ENCODE measurements at regions not wholly inside any gene's neighbourhood (a gene's known extent, or its start where the extent isn't known, plus 50 kb on each side); places are given as distances from the start of the nearest gene placed in this dataset.

DNA sequence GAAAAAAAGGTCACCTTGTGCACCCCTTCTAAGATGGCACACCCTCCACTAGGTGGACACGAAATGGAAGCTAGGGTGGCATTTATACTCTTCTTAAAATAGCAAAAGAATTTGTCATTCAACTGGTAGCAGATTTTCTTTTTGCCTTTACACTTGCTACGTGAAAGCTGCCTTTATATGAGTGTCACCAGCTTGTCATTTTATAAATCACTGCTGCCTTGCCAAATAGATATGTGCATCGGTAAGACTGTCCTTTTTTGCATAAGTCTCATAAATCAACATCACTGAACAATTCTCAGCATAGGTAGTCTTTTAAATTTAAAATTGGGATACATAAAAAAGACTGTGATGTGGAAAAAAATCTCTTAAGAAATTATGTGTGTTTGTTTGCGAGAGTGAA, 764.1 kb downstream of the TDRD15 start:
- no peak overlapping the region for H3K4me3 ChIP-seq (ENCODE audit: low read depth, low read length)
- TF ChIP-seq PRDM6 (tag by site-specific recombination; IDR thresholded peaks at IDR 0.05) (no peak), ZNF549 (tag by site-specific recombination; IDR thresholded peaks at IDR 0.05) (no peak), RBAK (tag by site-specific recombination; IDR thresholded peaks at IDR 0.05) (no peak), SETDB1 (IDR thresholded peaks at IDR 0.05; ENCODE audit: insufficient read length, low read length) (no peak), ZNF600 (tag by site-specific recombination; IDR thresholded peaks at IDR 0.05) (no peak), ZSCAN23 (tag by site-specific recombination; IDR thresholded peaks at IDR 0.05) (no peak), ZNF785 (tag by site-specific recombination; IDR thresholded peaks at IDR 0.05) (no peak), ZNF692 (tag by site-specific recombination; IDR thresholded peaks at IDR 0.05) (no peak), ZNF645 (tag by site-specific recombination; IDR thresholded peaks at IDR 0.05) (no peak), ZNF623 (tag by site-specific recombination; IDR thresholded peaks at IDR 0.05) (no peak), ZBTB1 (tag by site-specific recombination; IDR thresholded peaks at IDR 0.05) (no peak), HOXC10 (CRISPR knock-in tag; IDR thresholded peaks at IDR 0.05) (no peak), ZNF114 (tag by site-specific recombination; IDR thresholded peaks at IDR 0.05) (no peak), BCL11A (tag by site-specific recombination; IDR thresholded peaks at IDR 0.05; ENCODE audit: low read depth) (no peak), ZNF670 (tag by site-specific recombination; IDR thresholded peaks at IDR 0.05; ENCODE audit: low read depth) (no peak), ZNF514 (tag by site-specific recombination; IDR thresholded peaks at IDR 0.05) (no peak)
- TF ChIP-seq, protein P1, sequence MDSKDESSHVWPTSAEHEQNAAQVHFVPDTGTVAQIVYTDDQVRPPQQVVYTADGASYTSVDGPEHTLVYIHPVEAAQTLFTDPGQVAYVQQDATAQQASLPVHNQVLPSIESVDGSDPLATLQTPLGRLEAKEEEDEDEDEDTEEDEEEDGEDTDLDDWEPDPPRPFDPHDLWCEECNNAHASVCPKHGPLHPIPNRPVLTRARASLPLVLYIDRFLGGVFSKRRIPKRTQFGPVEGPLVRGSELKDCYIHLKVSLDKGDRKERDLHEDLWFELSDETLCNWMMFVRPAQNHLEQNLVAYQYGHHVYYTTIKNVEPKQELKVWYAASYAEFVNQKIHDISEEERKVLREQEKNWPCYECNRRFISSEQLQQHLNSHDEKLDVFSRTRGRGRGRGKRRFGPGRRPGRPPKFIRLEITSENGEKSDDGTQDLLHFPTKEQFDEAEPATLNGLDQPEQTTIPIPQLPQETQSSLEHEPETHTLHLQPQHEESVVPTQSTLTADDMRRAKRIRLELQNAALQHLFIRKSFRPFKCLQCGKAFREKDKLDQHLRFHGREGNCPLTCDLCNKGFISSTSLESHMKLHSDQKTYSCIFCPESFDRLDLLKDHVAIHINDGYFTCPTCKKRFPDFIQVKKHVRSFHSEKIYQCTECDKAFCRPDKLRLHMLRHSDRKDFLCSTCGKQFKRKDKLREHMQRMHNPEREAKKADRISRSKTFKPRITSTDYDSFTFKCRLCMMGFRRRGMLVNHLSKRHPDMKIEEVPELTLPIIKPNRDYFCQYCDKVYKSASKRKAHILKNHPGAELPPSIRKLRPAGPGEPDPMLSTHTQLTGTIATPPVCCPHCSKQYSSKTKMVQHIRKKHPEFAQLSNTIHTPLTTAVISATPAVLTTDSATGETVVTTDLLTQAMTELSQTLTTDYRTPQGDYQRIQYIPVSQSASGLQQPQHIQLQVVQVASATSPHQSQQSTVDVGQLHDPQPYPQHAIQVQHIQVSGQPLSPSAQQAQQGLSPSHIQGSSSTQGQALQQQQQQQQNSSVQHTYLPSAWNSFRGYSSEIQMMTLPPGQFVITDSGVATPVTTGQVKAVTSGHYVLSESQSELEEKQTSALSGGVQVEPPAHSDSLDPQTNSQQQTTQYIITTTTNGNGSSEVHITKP (tag by site-specific recombination; IDR thresholded peaks at IDR 0.05): no peak
- H3K4me1 ChIP-seq (ENCODE audit: control insufficient read depth, insufficient read depth, low read length): no peaks in the 10 kb centered on the region
- H3K36me3 ChIP-seq (ENCODE audit: control insufficient read depth in 2 of 2, insufficient read depth in 1 of 2, low read length in 2 of 2): no peaks in the 10 kb centered on the region
- ChIA-PET POLR2A (no interaction called here), CTCF (no interaction called here)
- H3K27ac ChIP-seq (ENCODE audit: extremely low read depth, low read depth, low read length): no peak overlapping the region
- H3K9me3 ChIP-seq (ENCODE audit: control insufficient read depth, insufficient read depth, low read depth, low read length): no peaks in the 10 kb centered on the region

- POLR2A ChIA-PET: no interaction called here
These were observed 766.3 kb downstream of the TDRD15 start for GRCh38 chr2:21890041-21890440.

More at GRCh38 chr2:21890041-21890440, 766.3 kb downstream of the TDRD15 start:
- CTCF ChIA-PET: no interaction called here
- Histone ChIP-seq H3K4me1 (ENCODE audit: control insufficient read depth, insufficient read depth, low read length) (no peaks in the 10 kb centered on the region), H3K27ac (ENCODE audit: extremely low read depth, low read depth, low read length) (no peak overlapping the region), H3K9me3 (ENCODE audit: control insufficient read depth, insufficient read depth, low read depth, low read length) (no peaks in the 10 kb centered on the region), H3K4me3 (ENCODE audit: low read depth, low read length) (no peak overlapping the region), H3K36me3 (ENCODE audit: control insufficient read depth in 2 of 2, insufficient read depth in 1 of 2, low read length in 2 of 2) (no peaks in the 10 kb centered on the region)
- TF ChIP-seq, protein P2, sequence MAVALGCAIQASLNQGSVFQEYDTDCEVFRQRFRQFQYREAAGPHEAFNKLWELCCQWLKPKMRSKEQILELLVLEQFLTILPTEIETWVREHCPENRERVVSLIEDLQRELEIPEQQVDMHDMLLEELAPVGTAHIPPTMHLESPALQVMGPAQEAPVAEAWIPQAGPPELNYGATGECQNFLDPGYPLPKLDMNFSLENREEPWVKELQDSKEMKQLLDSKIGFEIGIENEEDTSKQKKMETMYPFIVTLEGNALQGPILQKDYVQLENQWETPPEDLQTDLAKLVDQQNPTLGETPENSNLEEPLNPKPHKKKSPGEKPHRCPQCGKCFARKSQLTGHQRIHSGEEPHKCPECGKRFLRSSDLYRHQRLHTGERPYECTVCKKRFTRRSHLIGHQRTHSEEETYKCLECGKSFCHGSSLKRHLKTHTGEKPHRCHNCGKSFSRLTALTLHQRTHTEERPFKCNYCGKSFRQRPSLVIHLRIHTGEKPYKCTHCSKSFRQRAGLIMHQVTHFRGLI (tag by site-specific recombination; IDR thresholded peaks at IDR 0.05): no peak
- no peak for TF ChIP-seq ZNF311 (tag by site-specific recombination; IDR thresholded peaks at IDR 0.05; ENCODE audit: borderline replicate concordance)
- no peak for TF ChIP-seq ZBTB20 (tag by site-specific recombination; IDR thresholded peaks at IDR 0.05)
- no peak for TF ChIP-seq ZNF610 (tag by site-specific recombination; IDR thresholded peaks at IDR 0.05; ENCODE audit: borderline replicate concordance)
- no peak for TF ChIP-seq ZNF169 (tag by site-specific recombination; IDR thresholded peaks at IDR 0.05)
- no peak for TF ChIP-seq GFI1B (tag by site-specific recombination; IDR thresholded peaks at IDR 0.05)

Data from HEK293 (cell line).